Gastroesophageal sphincter (tissue), 4 donors: ENCODE measurements at regions not wholly inside any gene's neighbourhood (a gene's known extent, or its start where the extent isn't known, plus 50 kb on each side); places are given as distances from the start of the nearest gene placed in this dataset.

ENCODE experiments used
- ATAC-seq: fragments of 150-250 bp; one replicate; pipeline ENCODE4 v1.9.1; 2016; ENCODE audit warnings: mild to moderate bottlenecking, moderate library complexity
- H3K27ac ChIP-seq, 4 donors: fragments of 200-600 bp; sonication (generic) in 3 of 4; 1 replicate in 3 of 4; 2 replicates in 1 of 4; pipeline ENCODE4 v1.5.1; 2016 to 2019
- H3K27me3 ChIP-seq: fragments of 200-600 bp; sonication (generic); one replicate; pipeline ENCODE4 v1.5.1; 2019
- H3K36me3 ChIP-seq, 2 donors: fragments of 200-600 bp; sonication (generic); one replicate each; pipeline ENCODE4 v1.5.1; 2019; ENCODE audit warnings: control low read depth in 1 of 2
- H3K4me1 ChIP-seq, 3 donors: fragments of 200-600 bp; sonication (generic); 1 replicate in 2 of 3; 2 replicates in 1 of 3; pipeline ENCODE4 v1.5.1; 2016 to 2019; ENCODE audit warnings: control low read depth in 2 of 3
- H3K4me3 ChIP-seq, 2 donors: fragments of 200-600 bp; sonication (generic); one replicate each; pipeline ENCODE4 v1.5.1; 2019; ENCODE audit warnings: mild to moderate bottlenecking in 1 of 2, moderate library complexity in 1 of 2
- H3K9me3 ChIP-seq, 3 donors: fragments of 200-600 bp; sonication (generic); one replicate each; pipeline ENCODE4 v1.5.1; 2017 to 2019; ENCODE audit warnings: control low read depth in 2 of 3
- CTCF ChIP-seq, 4 experiments: fragments of 200-600 bp in 2 of 4; fragments of 450-650 bp in 2 of 4; sonication (generic) in 1 of 4; IDR thresholded peaks; one replicate each; pipeline ENCODE4 v1.5.1; 2017 to 2019; ENCODE audit warnings: antibody characterized with exemption in 4 of 4, mild to moderate bottlenecking in 2 of 4, moderate library complexity in 2 of 4
- EP300 ChIP-seq: sonication (generic); formaldehyde crosslinking; IDR thresholded peaks from one replicate; pipeline ENCODE4 v1.6.1; 2017; ENCODE audit warnings: antibody characterized with exemption, mild to moderate bottlenecking
- POLR2A ChIP-seq, 2 donors: fragments of 450-650 bp; IDR thresholded peaks; one replicate each; pipeline ENCODE4 v1.6.1; 2017; ENCODE audit warnings: antibody characterized with exemption in 2 of 2, mild to moderate bottlenecking in 2 of 2, moderate library complexity in 1 of 2
- POLR2AphosphoS5 ChIP-seq: sonication (generic); formaldehyde crosslinking; IDR thresholded peaks from one replicate; pipeline ENCODE4 v1.6.1; 2017; ENCODE audit warnings: antibody characterized with exemption
- WGBS, 2 donors: methylation state at CpG; one replicate each; pipeline ENCODE4 v1.1.5; 2018; ENCODE audit warnings: low coverage in 1 of 2; 5-methylcytosine and 5-hydroxymethylcytosine counted together

DNA sequence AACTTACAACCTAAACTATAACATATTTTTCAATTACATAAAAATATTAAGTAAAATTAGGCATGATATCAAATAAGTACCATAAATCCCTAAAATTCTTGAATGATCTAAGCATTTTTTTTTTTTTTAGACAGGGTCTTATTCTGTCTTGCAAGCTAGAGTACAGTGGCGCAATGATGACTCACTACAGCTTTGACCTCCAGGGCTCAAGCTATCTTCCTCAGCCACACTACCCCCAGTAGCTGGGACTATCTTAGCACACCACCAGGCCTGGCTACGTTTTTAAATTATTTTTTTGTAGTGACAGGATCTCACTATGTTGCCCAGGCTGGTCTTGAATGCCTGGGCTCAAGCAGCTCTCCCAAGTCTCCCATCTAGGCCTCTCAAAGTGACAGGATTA is 1042.3 kb downstream of the FSTL5 start:
- H3K27me3 ChIP-seq, result no peaks in the 10 kb centered on the region
- H3K27ac ChIP-seq, result no peak overlapping the region
- no peak overlapping the region for H3K4me3 ChIP-seq
- H3K9me3 ChIP-seq, result peaks cover 0 to 16% (median 0%) of the 10 kb centered on the region in 3 donors
- 32% methylated on average over 2 of the region's 2 CpGs; no CpG with 5 or more reads in 1 of the 2 donors for WGBS, 2 donors
- no peak for TF ChIP-seq CTCF (IDR thresholded peaks at IDR 0.05)
- no peak for TF ChIP-seq EP300
- TF ChIP-seq POLR2AphosphoS5, result no peak
- TF ChIP-seq POLR2A (IDR thresholded peaks at IDR 0.05), result no peak
- no peak for ATAC-seq
- H3K4me1 ChIP-seq, result no peaks in the 10 kb centered on the region
- H3K36me3 ChIP-seq, result no peaks in the 10 kb centered on the region

- TF ChIP-seq CTCF (IDR thresholded peaks at IDR 0.05), result no peak
- no peak for TF ChIP-seq POLR2AphosphoS5
- TF ChIP-seq POLR2A (IDR thresholded peaks at IDR 0.05), result no peak
- TF ChIP-seq EP300, result no peak
- Histone ChIP-seq H3K27me3 (no peaks in the 10 kb centered on the region), H3K4me3 (no peak overlapping the region), H3K27ac (no peak overlapping the region), H3K9me3 (no peaks in the 10 kb centered on the region), H3K36me3 (no peaks in the 10 kb centered on the region), H3K4me1 (no peaks in the 10 kb centered on the region)
- WGBS, 2 donors, result 20 to 43% methylated on average over 1 of the region's 1 CpG
- no peak for ATAC-seq
Observed at GRCh38 chr4:161101881-161102280, 1061.9 kb downstream of the FSTL5 start.

DNA sequence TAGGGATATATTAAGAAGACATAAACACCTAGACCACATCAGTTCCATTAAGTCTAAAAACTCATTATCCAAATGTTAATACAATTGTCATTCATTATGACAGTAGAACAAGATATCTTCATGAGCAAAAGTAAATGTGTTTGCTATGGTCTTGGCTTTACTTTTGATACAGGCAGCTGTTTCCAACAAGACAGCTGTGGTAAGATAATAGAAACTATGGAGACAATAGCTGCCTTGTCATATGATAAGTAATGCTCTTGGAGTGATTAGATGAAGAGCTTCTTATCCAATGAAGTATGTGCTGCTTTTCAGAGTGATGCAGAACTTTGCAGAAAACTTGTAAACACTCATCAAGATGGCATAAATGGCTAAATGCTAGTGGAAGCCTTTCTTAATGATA is 1066.0 kb downstream of the FSTL5 start:
- H3K27ac ChIP-seq, result no peak overlapping the region
- no peaks in the 10 kb centered on the region for H3K36me3 ChIP-seq
- no peaks in the 10 kb centered on the region for H3K4me1 ChIP-seq
- TF ChIP-seq POLR2AphosphoS5, result no peak
- no peak for TF ChIP-seq CTCF (IDR thresholded peaks at IDR 0.05)
- TF ChIP-seq POLR2A (IDR thresholded peaks at IDR 0.05), result no peak
- no peak for TF ChIP-seq EP300
- no peak overlapping the region for H3K4me3 ChIP-seq
- H3K9me3 ChIP-seq, result no peaks in the 10 kb centered on the region
- no peak for ATAC-seq
- no peaks in the 10 kb centered on the region for H3K27me3 ChIP-seq

DNA sequence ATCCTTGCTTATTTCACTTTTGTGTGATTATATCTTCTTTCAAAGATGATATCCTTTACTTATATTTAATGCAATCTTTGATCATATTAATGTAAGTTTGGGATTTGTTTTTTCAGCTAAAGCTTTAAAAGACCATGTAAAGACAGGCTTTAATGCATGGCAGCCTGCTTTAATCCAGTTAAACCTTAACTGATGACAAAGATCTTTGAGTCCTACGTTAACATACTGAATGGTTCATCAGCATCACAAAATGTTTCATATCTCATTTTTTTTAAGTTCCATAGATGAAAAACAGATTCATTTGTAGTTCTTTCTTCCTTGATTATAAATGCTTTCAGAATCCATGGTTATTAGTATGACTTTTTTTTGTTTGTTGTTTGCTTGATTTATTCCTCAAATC is 1102.8 kb downstream of the FSTL5 start:
- ATAC-seq, result no peak

More for the DNA sequence above, 1102.8 kb downstream of the FSTL5 start:
- 56 to 82% methylated on average over 1 of the region's 1 CpG for WGBS, 2 donors
- H3K27ac ChIP-seq, result no peak overlapping the region
- no peaks in the 10 kb centered on the region for H3K9me3 ChIP-seq
- H3K4me1 ChIP-seq, result no peaks in the 10 kb centered on the region
- H3K4me3 ChIP-seq, result no peak overlapping the region
- TF ChIP-seq POLR2AphosphoS5 (no peak), POLR2A (IDR thresholded peaks at IDR 0.05) (no peak), CTCF (IDR thresholded peaks at IDR 0.05) (no peak), EP300 (no peak)
- no peaks in the 10 kb centered on the region for H3K27me3 ChIP-seq
- no peaks in the 10 kb centered on the region for H3K36me3 ChIP-seq
